Right ventricle myocardium superior (tissue), 1 donor: ENCODE measurements at regions not wholly inside any gene's neighbourhood (a gene's known extent, or its start where the extent isn't known, plus 50 kb on each side); places are given as distances from the start of the nearest gene placed in this dataset.
"Not testable (repeated sequence)": the region's sequence is repeated elsewhere in the genome, so short reads cannot be mapped to it uniquely, and the experiment has no call there.

Source experiments
- ATAC-seq: fragments of 200-7000 bp; cut with Tn5 transposase; one replicate; pipeline ENCODE4 v1.9.1; 2020; ENCODE audit warnings: mild to moderate bottlenecking; ENCODE audit not compliant: poor library complexity
- DNase-seq: peaks from one replicate; pipeline ENCODE4 v3.0.0-alpha.2; 2020
- intact Hi-C: fragments of 100-400 bp; cut with DNase I; formaldehyde crosslinking; loops from one replicate; pipeline ENCODE4 v1.11.2; 2022
- donor health status: DM: no; HTN: yes; CAD: no; lungs with severe emphysema.

DNA sequence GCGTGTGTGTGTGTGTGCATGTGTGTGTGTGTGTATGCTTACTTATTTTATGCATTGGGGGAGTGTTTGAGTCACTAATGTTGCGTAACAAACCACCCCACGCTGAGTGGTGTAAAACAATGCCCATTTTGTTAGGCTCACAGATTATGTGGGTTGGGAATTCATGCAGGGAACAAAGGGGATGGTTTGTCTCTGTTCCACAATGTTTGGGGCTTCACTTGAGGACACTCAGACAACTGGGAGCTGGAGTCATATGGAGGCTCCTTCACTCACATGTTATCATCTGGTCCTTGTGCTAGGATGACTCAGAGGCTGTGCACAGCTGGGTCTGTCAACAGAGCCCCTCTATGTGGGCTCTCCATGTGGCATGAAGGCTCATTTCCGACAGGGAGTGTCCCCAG lies 51.3 kb upstream of the LARGE1 start:
- ATAC-seq (no peak), DNase-seq (no peak)
- intact Hi-C loops, result no loop called here

DNA sequence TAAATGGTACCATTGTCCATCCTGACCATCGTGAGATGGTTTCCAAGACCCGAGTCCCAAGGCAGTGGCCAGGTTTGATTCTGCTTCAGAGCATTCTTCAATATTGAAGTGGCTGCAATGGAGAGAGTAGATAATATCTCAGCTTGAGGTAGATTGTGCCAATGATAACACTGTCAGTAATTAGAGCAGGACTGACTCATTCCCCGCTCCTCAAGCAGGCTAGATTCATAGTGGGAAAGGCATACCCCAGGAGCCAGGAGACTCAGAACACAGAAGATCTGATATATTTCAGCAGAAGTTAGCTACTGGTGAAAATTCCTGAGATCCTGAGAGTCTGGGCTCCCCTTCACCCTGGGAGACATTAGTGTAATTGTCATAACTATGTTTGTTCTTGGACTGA lies 55.6 kb upstream of the LARGE1 start:
- intact Hi-C loops, result no loop called here
- ATAC-seq (no peak), DNase-seq (no peak)

DNA sequence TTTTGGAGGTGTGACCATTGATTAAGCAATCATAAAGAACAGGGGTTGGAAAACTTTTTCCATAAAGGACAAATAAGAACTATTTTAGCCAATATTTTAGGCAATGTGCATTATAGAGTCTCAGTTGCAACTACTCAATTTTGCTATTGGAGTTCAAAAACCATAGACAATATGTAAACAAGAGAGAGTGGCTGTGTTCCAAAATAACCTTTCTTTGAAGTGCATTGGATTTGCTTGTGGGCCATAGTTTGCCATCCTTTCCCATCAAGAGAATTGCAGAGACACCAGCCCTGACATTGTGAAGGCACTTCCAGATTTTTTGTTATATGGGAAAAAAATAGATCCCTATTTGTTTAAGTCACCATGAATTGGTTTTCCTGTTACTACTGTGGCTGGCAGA lies 63.3 kb upstream of the LARGE1 start:
- intact Hi-C loops, result no loop called here
- ATAC-seq (no peak), DNase-seq (no peak)

DNA sequence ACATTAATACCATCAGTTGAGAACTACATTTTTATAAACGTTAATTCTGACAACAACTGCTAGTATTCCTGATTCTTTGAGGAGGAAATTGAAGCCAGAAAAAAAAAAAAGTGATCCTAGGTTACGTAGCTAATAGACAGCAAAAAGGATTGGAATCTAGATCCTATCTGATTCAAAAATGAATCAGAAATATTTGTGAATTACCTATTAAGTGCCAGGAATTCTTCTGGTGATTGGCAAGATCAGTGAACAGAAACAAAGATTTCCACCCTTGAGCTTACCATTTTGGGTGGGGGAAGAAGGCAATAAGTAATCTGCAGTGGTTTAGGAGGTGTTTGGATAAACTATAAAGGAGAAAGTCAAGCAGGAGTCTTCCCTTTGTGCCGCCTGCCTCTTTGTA lies 63.9 kb upstream of the LARGE1 start:
- ATAC-seq (no peak), DNase-seq (no peak)
- intact Hi-C loops, result no loop called here

DNA sequence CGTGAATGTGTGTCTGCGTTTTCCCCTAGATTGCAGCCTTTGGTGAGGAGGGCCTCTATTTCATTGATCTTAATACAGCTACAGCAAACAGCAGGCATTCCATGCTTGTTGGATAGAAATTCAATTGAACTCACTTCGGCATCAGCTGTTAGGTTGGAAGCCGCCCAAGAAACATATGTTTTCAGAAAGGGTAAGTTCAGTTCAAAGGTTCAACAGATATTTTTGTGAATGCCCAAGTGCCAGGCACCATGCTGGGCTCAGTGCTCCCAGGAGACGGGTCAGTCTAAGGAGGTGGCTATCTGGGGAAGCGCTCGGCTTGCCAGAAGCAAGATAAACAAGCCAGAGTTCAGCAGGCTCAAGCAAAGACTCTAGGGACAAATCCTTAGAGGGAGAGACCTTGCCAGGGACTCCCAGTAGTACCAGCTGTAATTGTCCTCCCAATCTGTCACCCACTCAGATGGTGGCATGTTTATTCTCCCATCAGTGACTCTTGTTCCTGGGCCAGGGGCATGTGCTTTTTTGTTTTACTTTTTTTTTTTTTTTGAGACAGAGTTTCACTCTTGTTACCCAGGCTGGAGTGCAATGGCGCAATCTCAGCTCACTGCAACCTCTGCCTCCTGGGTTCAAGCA lies 64.5 kb upstream of the LARGE1 start:
- intact Hi-C loops, result no loop called here
- ATAC-seq (no peak), DNase-seq (no peak)

DNA sequence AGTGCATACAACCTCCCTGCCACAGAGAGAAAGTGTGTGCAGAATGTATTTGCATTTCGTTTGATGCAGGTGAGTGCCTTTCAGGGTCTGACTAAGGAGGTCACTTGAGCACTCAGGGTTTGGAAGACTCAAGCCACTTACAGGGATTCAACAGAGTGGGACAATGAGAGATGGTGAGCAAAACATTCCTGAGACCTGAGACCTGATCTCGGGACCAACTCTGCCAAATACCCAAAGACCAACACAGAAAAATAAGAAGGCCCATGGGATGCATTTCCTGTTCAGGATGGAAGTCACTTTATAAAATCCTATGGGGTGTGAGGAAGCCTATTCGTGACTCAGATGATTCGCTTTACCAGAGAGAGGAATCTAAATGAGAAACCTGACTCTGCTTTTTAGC lies 65.2 kb upstream of the LARGE1 start:
- intact Hi-C loops, result no loop called here
- ATAC-seq, result no peak
- no peak for DNase-seq

DNA sequence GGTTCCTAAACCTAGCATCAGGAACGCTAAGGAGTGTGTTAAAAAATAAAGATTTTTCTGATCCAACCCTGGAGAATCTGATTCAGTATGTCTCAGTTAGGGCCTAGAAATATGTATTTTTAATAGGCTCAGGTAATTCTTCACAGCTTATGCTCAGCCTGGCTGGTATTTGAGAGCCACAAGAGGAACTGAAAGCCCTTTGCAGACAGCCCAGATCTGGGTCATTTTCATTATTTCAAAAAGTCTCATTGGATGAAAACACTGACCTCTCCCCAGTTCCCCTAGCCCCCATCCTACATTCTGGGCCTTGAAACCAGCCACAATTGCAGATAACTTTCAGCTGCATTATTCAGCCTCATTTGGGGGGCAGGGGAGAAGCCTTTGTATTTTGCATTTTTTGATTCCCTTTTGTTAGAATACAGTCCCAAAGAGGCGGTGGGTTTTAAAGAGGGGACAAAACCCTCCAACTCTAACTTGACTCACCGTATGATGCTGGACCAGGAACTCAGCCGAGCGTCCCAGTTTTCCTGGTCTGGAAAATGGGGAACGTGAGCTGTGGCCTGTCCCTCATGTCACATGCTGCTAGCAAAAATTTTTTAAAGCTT lies 66.0 kb upstream of the LARGE1 start:
- no peak for DNase-seq

DNA sequence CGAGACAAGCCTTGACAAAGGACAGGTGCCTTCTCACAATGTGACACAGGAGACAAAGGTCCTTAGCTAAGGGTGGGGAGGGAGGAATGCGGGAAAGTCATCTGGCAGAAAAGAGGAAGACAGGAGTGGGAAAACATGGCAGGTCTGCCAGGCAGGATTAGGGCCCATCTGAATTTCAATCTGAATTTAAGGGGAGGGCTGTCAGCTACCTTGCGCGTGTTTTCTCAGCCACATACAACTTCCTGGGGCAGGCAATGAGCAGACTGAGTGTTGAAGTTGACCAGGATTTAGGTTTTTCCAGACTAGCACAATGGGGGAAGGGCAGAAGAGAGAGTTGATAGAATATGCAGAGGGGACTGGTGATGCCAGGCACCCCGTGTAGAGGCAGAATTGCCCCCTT lies 66.7 kb upstream of the LARGE1 start:
- intact Hi-C loops, result no loop called here
- DNase-seq, result no peak
- ATAC-seq, result no peak

More for the DNA sequence above, 66.0 kb upstream of the LARGE1 start:
- intact Hi-C loops, result no loop called here
- no peak for ATAC-seq

DNA sequence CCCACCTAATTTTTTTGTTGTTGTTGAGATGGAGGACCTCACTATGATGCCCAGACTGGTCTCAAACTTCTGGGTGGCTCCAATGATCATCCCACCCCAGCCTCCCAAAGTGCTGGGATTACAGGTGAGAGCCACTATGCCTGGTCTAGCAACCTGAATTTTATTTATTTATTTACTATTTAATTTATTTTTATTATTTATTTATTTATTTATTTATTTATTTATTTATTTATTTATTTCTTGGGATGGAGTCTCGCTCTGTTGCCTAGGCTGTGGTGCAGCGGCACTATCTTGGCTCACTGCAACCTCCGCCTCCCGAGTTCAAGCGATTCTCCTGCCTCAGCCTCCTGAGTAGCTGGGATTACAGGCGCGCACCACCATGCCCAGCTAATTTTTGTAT lies 69.0 kb upstream of the LARGE1 start:
- not testable (repeated sequence) for ATAC-seq

DNA sequence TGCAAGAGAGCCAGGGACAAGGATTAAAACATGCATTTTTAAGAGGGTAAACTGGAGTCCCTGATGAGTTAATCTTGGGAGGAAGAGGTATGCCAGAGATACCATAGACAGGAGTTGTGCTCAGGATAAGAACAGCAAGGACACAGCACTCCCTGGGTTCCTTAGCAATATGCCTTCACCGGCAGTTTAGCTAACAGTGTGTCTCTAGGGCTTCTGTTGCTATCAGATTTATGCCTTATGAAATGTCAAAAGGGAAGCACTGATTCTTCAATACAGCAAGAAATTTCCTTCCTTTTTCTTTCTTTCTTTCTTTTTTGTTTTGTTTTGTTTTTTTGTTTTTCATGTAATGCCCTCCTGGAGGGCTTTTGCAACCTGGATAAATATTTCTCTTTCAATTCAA lies 71.3 kb upstream of the LARGE1 start:
- ATAC-seq, result no peak
- no peak for DNase-seq
- intact Hi-C loops, result no loop called here

More for the DNA sequence above, 69.0 kb upstream of the LARGE1 start:
- intact Hi-C loops, DNase-seq: not testable (repeated sequence)

DNA sequence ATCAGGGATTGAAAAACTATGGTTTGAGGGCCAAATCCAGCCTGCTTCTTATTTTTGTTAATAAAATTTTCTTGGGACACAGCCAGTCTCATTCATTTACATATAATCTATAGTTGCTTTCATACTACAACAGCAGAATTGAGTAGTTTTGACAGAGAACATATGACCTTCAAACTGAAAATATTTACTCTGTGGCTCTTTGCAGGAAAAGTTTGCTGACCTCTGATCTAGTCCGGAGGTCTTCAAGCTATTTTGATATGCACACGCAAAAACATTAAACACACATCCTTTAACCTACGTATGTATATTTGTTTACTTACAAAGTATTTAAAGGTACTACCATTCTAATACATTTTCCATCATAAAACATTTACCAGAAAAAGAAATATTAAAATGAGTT lies 76.5 kb upstream of the LARGE1 start:
- intact Hi-C loops, result no loop called here
- DNase-seq, result no peak
- ATAC-seq, result no peak

DNA sequence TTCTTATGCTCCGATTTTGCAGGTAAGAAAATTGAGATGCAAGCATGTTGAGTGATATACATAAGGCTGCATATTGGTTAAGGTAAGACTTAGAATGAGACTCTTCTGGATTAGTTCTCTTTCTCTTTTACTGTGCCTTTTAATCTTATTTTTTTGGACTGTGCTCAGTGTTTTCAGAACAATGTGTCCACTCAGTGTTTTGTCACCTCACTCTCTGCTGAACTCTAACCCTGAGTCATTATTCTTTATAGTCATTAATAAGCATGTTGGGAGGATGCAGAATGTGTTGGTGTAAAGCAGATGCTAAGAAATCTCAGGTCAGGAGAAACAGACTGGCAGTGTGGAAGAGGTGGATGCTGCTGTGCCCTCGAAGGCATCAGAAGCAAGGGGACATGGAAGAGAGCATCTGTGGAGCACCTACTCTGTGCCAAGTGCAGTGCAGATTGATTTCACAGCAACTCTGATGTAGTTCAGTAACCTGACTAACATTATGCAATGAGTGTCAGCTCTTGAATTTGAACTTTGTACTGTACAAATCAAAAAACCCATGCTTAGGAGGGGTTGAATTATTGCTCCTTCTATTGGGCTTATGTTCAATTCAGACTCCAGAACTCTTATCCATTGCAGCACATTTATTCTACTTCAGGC lies 80.7 kb upstream of the LARGE1 start:
- intact Hi-C loops, result no loop called here
- ATAC-seq, result no peak
- no peak for DNase-seq

DNA sequence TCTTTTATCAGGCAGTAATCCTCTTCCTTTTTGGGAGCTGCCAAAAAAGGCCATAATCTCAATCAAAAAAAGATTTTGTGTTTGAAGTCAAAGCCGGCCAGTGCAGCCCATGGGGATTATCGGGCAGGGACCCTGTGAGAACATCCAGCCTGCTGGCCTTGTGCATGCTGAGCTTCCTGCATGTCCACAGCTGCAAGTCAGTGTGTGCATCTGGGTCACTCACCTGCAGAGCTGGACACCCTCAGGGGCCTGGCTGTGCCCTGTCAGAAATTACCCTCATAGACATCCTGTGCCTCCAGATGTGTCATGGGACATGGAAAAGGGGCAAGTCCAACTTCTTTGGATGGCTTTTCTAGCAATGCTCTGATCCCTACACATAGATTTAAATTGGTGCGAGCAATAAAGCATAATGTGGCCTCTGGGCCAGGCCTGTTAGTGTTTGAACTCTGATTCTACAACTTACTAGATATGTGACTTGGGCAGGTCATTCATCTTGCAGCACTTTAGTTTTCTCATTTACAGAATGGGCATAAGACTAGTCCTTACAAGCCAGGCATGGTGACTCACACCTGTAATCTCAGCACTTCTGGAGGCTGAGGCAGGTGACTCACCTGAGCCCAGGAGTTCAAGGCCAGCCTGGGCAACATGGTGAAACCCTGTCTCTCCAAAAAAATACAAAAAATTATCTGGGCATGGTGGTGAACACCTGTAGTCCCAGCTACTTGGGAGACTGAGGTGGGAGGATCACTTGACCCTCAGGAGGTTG lies 81.6 kb upstream of the LARGE1 start:
- DNase-seq, result no peak
- no peak for ATAC-seq
- intact Hi-C loops, result no loop called here

DNA sequence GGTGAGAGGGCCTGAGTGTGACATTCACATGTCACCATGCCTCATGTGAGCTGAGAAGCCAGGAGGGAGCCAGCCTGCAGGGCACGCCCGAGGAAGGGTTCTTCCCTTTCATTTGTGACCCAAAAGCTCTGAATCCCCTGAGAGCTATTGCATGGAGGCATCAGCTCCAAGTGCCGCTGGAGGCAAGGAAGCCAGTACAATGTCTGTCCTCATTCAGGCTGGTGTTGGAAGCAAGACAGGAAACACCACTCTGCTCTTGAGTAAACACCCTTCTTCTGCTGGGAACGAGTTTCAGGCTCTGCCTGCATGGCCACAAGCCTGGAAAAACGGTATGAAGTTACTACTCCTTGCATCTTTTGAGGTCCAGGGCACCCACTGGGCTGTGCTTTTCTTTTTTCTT lies 83.8 kb upstream of the LARGE1 start:
- no peak for DNase-seq
- intact Hi-C loops, result no loop called here
- no peak for ATAC-seq

DNA sequence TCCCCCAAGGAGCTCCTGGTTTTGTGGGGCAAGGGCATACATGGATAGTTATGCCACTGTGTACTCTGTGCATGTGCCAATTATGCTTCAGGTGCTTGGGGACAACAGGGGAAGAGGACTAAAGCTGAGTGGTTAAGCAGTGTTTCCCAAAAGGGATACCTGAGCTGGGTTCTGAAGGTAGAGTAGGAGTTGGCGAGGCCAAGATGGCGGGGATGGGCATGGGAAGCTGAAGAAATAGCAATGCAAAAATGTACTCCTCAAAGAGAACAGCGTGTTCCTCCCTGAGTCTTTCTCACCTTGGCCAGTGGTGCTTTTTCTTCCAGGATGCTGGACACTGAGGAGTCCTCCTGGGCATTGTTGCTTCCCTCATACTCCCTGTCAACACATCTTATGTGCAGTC lies 90.0 kb upstream of the LARGE1 start:
- ATAC-seq (no peak), DNase-seq (no peak)
- intact Hi-C loops, result no loop called here

DNA sequence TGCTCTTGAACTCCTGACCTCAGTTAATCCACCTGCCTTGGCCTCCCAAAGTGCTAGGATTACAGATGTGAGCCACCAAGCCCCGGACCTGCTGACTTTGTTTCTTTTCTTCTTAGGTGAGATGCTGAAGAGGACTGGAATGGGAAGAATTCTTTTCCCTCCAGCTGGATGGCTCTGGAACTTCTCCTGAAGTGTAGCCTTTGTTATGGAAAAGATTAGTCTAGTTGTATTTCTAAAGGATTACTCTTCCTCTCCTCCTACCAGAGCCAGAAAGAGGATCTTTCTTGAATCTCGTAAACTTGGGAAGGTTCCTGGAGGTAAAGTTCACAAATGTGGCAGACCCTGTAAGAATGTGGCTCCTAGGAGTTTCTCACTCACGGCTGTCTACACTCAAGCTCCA lies 95.4 kb upstream of the LARGE1 start:
- intact Hi-C loops, result no loop called here
- ATAC-seq, result no peak
- no peak for DNase-seq

DNA sequence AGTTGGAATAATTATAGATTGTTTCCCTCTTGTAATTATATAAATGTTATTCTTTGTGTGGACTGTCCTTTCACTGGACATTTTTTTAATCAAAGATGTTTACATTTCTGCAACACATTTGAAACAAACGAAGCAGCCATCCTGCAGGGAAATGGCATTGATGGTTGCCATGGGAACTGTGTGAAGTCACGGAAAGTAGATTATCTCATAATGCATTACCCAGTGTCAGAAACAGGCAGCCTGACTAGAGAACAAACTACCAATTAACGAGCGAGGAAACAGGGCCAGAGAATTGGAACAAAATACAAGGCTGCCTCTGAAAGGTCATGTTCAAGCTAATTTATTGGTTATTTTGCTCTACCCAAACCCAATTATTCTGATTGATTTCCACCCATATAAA lies 96.9 kb upstream of the LARGE1 start:
- no peak for ATAC-seq
- no peak for DNase-seq
- intact Hi-C loops, result no loop called here

DNA sequence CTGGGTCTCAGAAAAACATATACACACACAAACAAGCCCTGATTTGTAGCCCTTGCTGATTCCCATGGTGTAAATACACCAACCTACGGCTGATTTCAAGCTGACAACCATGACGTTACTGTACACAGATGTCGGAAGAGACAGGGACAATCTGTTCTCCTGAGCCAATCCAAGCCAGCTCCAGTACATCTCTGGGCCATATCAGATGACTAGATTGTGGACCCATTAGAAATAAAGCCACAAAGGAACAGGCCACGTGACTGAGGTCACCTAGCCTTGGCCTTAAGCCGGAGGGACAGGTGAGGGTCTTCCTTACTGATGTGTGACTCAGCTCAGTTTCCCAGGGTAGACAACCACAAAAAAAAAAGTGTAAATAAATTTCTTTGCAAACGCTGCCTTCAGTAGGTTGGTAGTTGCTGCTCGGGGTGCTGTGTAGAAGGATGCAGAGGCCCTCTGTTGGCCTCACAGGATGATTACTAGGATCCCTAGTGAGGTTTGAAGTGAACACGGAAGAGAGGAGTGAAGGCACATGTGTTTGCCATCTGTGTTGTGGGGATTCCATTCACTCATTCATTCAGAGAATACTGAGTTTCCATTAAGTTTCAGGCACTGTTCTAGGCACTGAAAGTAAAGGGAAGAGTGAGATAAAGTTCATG lies 99.0 kb upstream of the LARGE1 start:
- intact Hi-C loops, result no loop called here
- DNase-seq, result no peak
- ATAC-seq, result no peak

DNA sequence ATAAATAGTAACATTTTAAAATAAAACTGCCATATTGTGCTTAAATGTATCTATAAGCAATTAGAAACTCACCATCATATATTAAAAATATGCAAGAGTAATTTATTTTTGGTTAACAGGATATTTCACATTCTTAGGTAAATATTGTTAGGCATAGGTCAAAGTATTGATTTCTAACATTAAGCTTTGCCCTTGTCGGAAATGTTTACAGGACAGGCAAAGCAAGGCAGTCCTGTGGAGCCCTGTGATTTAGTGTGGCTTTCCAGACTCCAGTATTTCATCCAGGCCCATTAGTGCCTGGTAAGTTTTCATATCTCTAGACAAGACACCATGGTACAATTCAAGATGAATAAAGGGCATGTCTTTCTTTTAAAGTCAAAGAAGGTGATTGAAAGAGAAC lies 114.9 kb upstream of the LARGE1 start:
- ATAC-seq (no peak), DNase-seq (no peak)
- intact Hi-C loops, result no loop called here
